Neural cell (in vitro differentiated cells): ENCODE measurements at regions not wholly inside any gene's neighbourhood (a gene's known extent, or its start where the extent isn't known, plus 50 kb on each side); places are given as distances from the start of the nearest gene placed in this dataset.

ENCODE experiments used
- H2AFZ ChIP-seq: fragments of 200-600, 300-800 bp; sonication (generic), shearing (Covaris generic); 2 replicates; pipeline ENCODE4 v1.6.0; 2014; ENCODE audit warnings: low read depth, mild to moderate bottlenecking, antibody characterized with exemption, low read length, moderate library complexity
- H3F3A ChIP-seq: fragments of 200-600 bp; shearing (Covaris generic); 2 replicates; pipeline ENCODE4 v1.6.1; 2016; ENCODE audit warnings: mild to moderate bottlenecking, moderate library complexity, mixed read lengths, antibody characterized with exemption, low read length; ENCODE audit not compliant: insufficient read depth, poor library complexity, severe bottlenecking
- H3K27ac ChIP-seq: fragments of 200-600, 300-800 bp; sonication (generic), shearing (Covaris generic); 2 replicates; pipeline ENCODE4 v1.5.1; 2014; ENCODE audit warnings: mild to moderate bottlenecking, low read length, moderate library complexity
- H3K27me3 ChIP-seq: fragments of 300-800, 200-600 bp; sonication (generic), shearing (Covaris generic); 2 replicates; pipeline ENCODE4 v1.6.0; 2014; ENCODE audit warnings: mild to moderate bottlenecking, low read depth, low read length, moderate library complexity; ENCODE audit not compliant: insufficient read depth
- H3K36me3 ChIP-seq: fragments of 300-800, 200-600 bp; sonication (generic), shearing (Covaris generic); 2 replicates; pipeline ENCODE4 v1.5.1; 2014; ENCODE audit warnings: mild to moderate bottlenecking, antibody characterized with exemption, low read length, moderate library complexity; ENCODE audit not compliant: insufficient read depth
- H3K4me2 ChIP-seq: fragments of 300-800, 200-600 bp; sonication (generic), shearing (Covaris generic); 2 replicates; pipeline ENCODE4 v1.6.0; 2014; ENCODE audit warnings: mild to moderate bottlenecking, low read length
- H3K4me3 ChIP-seq: fragments of 300-800, 200-600 bp; sonication (generic), shearing (Covaris generic); 2 replicates; pipeline ENCODE4 v1.5.1; 2014; ENCODE audit warnings: mild to moderate bottlenecking, low read length, moderate library complexity
- H3K79me2 ChIP-seq: fragments of 200-600 bp; shearing (Covaris generic); replicated peaks from 2 replicates; pipeline ENCODE4 v1.6.0; 2014; ENCODE audit warnings: mild to moderate bottlenecking, low read length, moderate library complexity; ENCODE audit not compliant: insufficient read depth
- H3K9ac ChIP-seq: fragments of 300-800, 200-600 bp; sonication (generic), shearing (Covaris generic); 2 replicates; pipeline ENCODE4 v1.6.1; 2016; ENCODE audit warnings: mild to moderate bottlenecking, low read length, mixed read lengths
- H3K9me2 ChIP-seq: fragments of 200-600 bp; shearing (Covaris generic); 2 replicates; pipeline ENCODE4 v1.6.1; 2016; ENCODE audit warnings: mild to moderate bottlenecking, low read length, mixed read lengths; ENCODE audit not compliant: insufficient read depth
- H3K9me3 ChIP-seq: fragments of 200-600, 300-800 bp; sonication (generic), shearing (Covaris generic); 2 replicates; pipeline ENCODE4 v1.6.1; 2016; ENCODE audit warnings: mild to moderate bottlenecking, mixed run types, low read length, moderate library complexity, mixed read lengths
- H4K20me1 ChIP-seq: fragments of 200-600 bp; shearing (Covaris generic); 2 replicates; pipeline ENCODE4 v1.6.1; 2016; ENCODE audit warnings: mild to moderate bottlenecking, mixed run types; ENCODE audit not compliant: insufficient read depth
- CTCF ChIP-seq: fragments of 450-650 bp; IDR thresholded peaks from 2 replicates; pipeline ENCODE4 v1.5.1; 2014; ENCODE audit warnings: antibody characterized with exemption, mild to moderate bottlenecking, moderate library complexity; ENCODE audit not compliant: poor library complexity, severe bottlenecking
- EP300 ChIP-seq: fragments of 450-650 bp; conservative IDR thresholded peaks from 2 replicates; pipeline ENCODE4 v1.6.1; 2014; ENCODE audit warnings: antibody characterized with exemption, mild to moderate bottlenecking, moderate library complexity; ENCODE audit not compliant: poor library complexity, severe bottlenecking
- EZH2 ChIP-seq: fragments of 200-600, 300-800 bp; shearing (Covaris generic), sonication (generic); IDR thresholded peaks from 2 replicates; pipeline ENCODE4 v1.6.1; 2014; ENCODE audit warnings: antibody characterized with exemption, low read length, borderline replicate concordance, mild to moderate bottlenecking; ENCODE audit not compliant: insufficient read depth, poor library complexity, severe bottlenecking
- MXI1 ChIP-seq: fragments of 450-650 bp; conservative IDR thresholded peaks from 2 replicates; pipeline ENCODE4 v1.6.1; 2014; ENCODE audit warnings: antibody characterized with exemption, mild to moderate bottlenecking; ENCODE audit not compliant: poor library complexity, severe bottlenecking
- POLR2AphosphoS5 ChIP-seq: IDR thresholded peaks from 2 replicates; pipeline ENCODE4 v1.6.1; 2012
- RAD21 ChIP-seq: fragments of 450-650 bp; conservative IDR thresholded peaks from 2 replicates; pipeline ENCODE4 v1.6.1; 2014; ENCODE audit warnings: antibody characterized with exemption, mild to moderate bottlenecking, moderate library complexity
- REST ChIP-seq: IDR thresholded peaks from 2 replicates; pipeline ENCODE4 v1.6.1; 2012; ENCODE audit warnings: borderline replicate concordance
- SMC3 ChIP-seq: fragments of 450-650 bp; conservative IDR thresholded peaks from 2 replicates; pipeline ENCODE4 v1.6.1; 2014; ENCODE audit warnings: antibody characterized with exemption, mild to moderate bottlenecking, moderate library complexity; ENCODE audit not compliant: poor library complexity
- TAF1 ChIP-seq: IDR thresholded peaks from 2 replicates; pipeline ENCODE4 v1.6.1; 2012; ENCODE audit warnings: low read depth

GRCh38 chr18:68509902-68510301 is 205.0 kb downstream of the TMX3 start:
- H3K36me3 ChIP-seq = no peaks in the 10 kb centered on the region
- H3F3A ChIP-seq = peaks cover 4% of the 10 kb centered on the region
- no peaks in the 10 kb centered on the region for H3K27me3 ChIP-seq
- H3K9ac ChIP-seq = no peak overlapping the region
- TF ChIP-seq REST (no peak), MXI1 (no peak), CTCF (no peak), EZH2 (no peak), SMC3 (no peak), RAD21 (no peak), TAF1 (no peak)
- H2AFZ ChIP-seq = no peak overlapping the region
- no peaks in the 10 kb centered on the region for H3K79me2 ChIP-seq
- no peak overlapping the region for H3K4me2 ChIP-seq
- H4K20me1 ChIP-seq = no peaks in the 10 kb centered on the region
- H3K4me3 ChIP-seq = no peak overlapping the region
- H3K9me2 ChIP-seq = no peaks in the 10 kb centered on the region
- no peaks in the 10 kb centered on the region for H3K9me3 ChIP-seq
- no peak overlapping the region for H3K27ac ChIP-seq

- H3K9me3 ChIP-seq = no peaks in the 10 kb centered on the region
- H3K79me2 ChIP-seq = no peaks in the 10 kb centered on the region
- H3K27me3 ChIP-seq = no peaks in the 10 kb centered on the region
- peaks cover 4% of the 10 kb centered on the region for H3F3A ChIP-seq
- no peak overlapping the region for H3K27ac ChIP-seq
- TF ChIP-seq EP300 = no peak
- no peak for TF ChIP-seq MXI1
- no peak for TF ChIP-seq RAD21
- TF ChIP-seq SMC3 = no peak
- TF ChIP-seq TAF1 = no peak
- no peak for TF ChIP-seq CTCF
- TF ChIP-seq EZH2 = no peak
- TF ChIP-seq POLR2AphosphoS5 = no peak
- no peak for TF ChIP-seq REST
- H3K9ac ChIP-seq = no peak overlapping the region
- H3K36me3 ChIP-seq = no peaks in the 10 kb centered on the region
- H4K20me1 ChIP-seq = no peaks in the 10 kb centered on the region
- H3K4me2 ChIP-seq = no peak overlapping the region
- no peak overlapping the region for H3K4me3 ChIP-seq
- no peaks in the 10 kb centered on the region for H3K9me2 ChIP-seq
- H2AFZ ChIP-seq = no peak overlapping the region
These were observed 207.1 kb downstream of the TMX3 start for GRCh38 chr18:68507781-68508180.
